ENCODE measurements at regions not wholly inside any gene's neighbourhood (a gene's known extent, or its start where the extent isn't known, plus 50 kb on each side); places are given as distances from the start of the nearest gene placed in this dataset.

GRCh38 chr2:6234702-6235101, 542.5 kb downstream of the SOX11 start:
- no peak overlapping the region for H3K27ac ChIP-seq
- no peak for TF ChIP-seq ZFX (IDR thresholded peaks at IDR 0.05; ENCODE audit: borderline replicate concordance)
- TF ChIP-seq, protein P1, sequence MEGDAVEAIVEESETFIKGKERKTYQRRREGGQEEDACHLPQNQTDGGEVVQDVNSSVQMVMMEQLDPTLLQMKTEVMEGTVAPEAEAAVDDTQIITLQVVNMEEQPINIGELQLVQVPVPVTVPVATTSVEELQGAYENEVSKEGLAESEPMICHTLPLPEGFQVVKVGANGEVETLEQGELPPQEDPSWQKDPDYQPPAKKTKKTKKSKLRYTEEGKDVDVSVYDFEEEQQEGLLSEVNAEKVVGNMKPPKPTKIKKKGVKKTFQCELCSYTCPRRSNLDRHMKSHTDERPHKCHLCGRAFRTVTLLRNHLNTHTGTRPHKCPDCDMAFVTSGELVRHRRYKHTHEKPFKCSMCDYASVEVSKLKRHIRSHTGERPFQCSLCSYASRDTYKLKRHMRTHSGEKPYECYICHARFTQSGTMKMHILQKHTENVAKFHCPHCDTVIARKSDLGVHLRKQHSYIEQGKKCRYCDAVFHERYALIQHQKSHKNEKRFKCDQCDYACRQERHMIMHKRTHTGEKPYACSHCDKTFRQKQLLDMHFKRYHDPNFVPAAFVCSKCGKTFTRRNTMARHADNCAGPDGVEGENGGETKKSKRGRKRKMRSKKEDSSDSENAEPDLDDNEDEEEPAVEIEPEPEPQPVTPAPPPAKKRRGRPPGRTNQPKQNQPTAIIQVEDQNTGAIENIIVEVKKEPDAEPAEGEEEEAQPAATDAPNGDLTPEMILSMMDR (IDR thresholded peaks at IDR 0.05): no peak

GRCh38 chr2:6236317-6236716, 544.1 kb downstream of the SOX11 start:
- H3K27ac ChIP-seq: no peak overlapping the region
- TF ChIP-seq, protein P1 (IDR thresholded peaks at IDR 0.05): no peak
- no peak for TF ChIP-seq ZFX (IDR thresholded peaks at IDR 0.05; ENCODE audit: borderline replicate concordance)

- TF ChIP-seq ZFX (IDR thresholded peaks at IDR 0.05; ENCODE audit: borderline replicate concordance): no peak
- TF ChIP-seq, protein P1 (IDR thresholded peaks at IDR 0.05): no peak
- no peak overlapping the region for H3K27ac ChIP-seq
Observed at GRCh38 chr2:6237039-6237660, 545.0 kb downstream of the SOX11 start.

DNA sequence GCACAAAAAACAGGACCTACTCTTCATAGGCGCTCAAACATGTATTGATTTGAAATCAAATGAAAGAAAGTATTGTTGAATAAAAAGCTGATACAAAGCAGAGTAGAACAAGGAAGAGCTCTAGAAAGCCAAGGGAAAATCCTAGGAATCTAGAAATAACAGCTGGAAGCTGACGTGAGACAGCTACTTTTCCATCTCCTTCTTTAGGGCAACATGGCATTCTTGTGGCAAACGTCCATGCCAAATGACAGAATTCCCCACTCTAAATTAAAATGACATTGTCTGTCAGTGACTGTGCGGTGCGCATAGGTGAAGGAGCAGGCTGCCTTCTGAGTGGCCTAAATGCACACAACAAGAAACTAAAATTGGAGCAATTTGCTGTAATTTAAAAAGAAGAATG, 557.4 kb downstream of the SOX11 start:
- TF ChIP-seq, protein P1 (IDR thresholded peaks at IDR 0.05): no peak
- no peak for TF ChIP-seq ZFX (IDR thresholded peaks at IDR 0.05; ENCODE audit: borderline replicate concordance)
- H3K27ac ChIP-seq: no peak overlapping the region

DNA sequence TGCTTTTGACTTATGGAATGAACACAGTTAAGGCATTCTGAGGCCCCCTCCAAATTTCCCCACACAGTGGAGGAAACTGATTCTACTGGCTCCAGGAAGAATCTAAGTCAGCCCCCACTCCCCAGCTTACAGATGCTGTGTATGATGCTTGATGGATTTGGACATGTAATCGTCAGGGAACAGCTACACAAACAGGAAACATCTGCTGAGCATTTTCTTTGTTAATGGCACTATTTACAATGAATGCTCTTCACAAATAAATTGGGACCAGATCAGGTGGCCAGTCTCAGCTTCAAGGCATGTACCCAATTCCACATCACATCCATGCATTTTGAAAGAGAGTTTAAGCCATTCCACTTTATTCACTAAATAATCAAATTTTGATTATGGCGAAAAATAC, 562.3 kb downstream of the SOX11 start:
- no peak overlapping the region for H3K27ac ChIP-seq
- no peak for TF ChIP-seq ZFX (IDR thresholded peaks at IDR 0.05; ENCODE audit: borderline replicate concordance)
- TF ChIP-seq, protein P1 (IDR thresholded peaks at IDR 0.05): no peak

GRCh38 chr2:6264198-6264597, 572.0 kb downstream of the SOX11 start:
- no peak overlapping the region for H3K27ac ChIP-seq
- TF ChIP-seq ZFX (IDR thresholded peaks at IDR 0.05; ENCODE audit: borderline replicate concordance): no peak
- TF ChIP-seq, protein P1 (IDR thresholded peaks at IDR 0.05): no peak

GRCh38 chr2:6281524-6281923, 584.2 kb downstream of the CMPK2 start:
- no peak overlapping the region for H3K27ac ChIP-seq
- TF ChIP-seq ZFX (IDR thresholded peaks at IDR 0.05; ENCODE audit: borderline replicate concordance): no peak
- TF ChIP-seq, protein P1 (IDR thresholded peaks at IDR 0.05): no peak

All from 22Rv1 (cell line).